Mucosa of descending colon (tissue), 3 donors: ENCODE measurements at regions not wholly inside any gene's neighbourhood (a gene's known extent, or its start where the extent isn't known, plus 50 kb on each side); places are given as distances from the start of the nearest gene placed in this dataset.

Experiments used
- ATAC-seq: fragments of 200-7000 bp; cut with Tn5 transposase; one replicate; pipeline ENCODE4 v1.9.1; 2020; ENCODE audit warnings: mild to moderate bottlenecking, moderate library complexity
- DNase-seq, 3 donors: peaks; one replicate each; pipeline ENCODE4 v3.0.0-alpha.2; 2020
- H3K36me3 ChIP-seq: fragments of 200-600 bp; one replicate; pipeline ENCODE4 v1.8.0; 2021; ENCODE audit warnings: low read depth, mild to moderate bottlenecking
- H3K4me1 ChIP-seq: fragments of 200-600 bp; one replicate; pipeline ENCODE4 v1.8.0; 2021; ENCODE audit warnings: low read depth, mild to moderate bottlenecking
- H3K4me3 ChIP-seq: fragments of 200-600 bp; one replicate; pipeline ENCODE4 v1.8.0; 2021; ENCODE audit warnings: mild to moderate bottlenecking
- H3K9me3 ChIP-seq: fragments of 200-600 bp; one replicate; pipeline ENCODE4 v1.8.0; 2021; ENCODE audit warnings: mild to moderate bottlenecking
- intact Hi-C, 2 donors: fragments of 100-400 bp; cut with DNase I in 1 of 2; cut with micrococcal nuclease in 1 of 2; formaldehyde crosslinking; loops; one replicate each; pipeline versions ENCODE4 v1.11.0 to v1.11.1; 2022; cut with DNase I, micrococcal nuclease
- TF ChIP-seq, protein P1 (sequence below): fragments of 200-600 bp; IDR thresholded peaks from one replicate; pipeline ENCODE4 v1.8.0; 2022; ENCODE audit warnings: antibody characterized with exemption, mild to moderate bottlenecking
- donor health status: DM: no; HTN: no; CAD: no; lungs with moderate emphysema.
- donor health status: DM: no; HTN: no; CAD: no.
- donor health status: DM: no; HTN: yes; CAD: no.

DNA sequence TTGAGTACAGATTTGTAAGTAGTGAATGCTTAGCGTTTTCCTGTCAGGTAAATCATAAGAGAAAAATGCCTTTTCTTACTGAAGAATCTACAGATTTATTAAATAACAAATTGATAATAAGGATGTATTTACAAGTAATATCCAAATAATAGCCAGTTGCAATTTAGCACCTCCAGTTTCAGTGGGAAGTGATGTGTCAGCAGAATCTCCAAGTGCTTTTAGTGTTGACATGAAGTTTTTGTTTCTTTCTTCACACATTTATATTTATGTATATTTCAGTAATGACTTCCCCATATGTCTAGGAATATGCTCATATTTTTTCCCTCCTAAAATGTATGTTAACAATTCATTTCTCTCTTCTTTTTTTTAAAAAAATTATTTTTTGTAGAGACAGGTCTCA is 229.9 kb upstream of the GRIN3A start:
- H3K4me3 ChIP-seq, result no peak overlapping the region
- no peak for DNase-seq
- no peaks in the 10 kb centered on the region for H3K36me3 ChIP-seq
- ATAC-seq, result no peak
- H3K9me3 ChIP-seq, result no peaks in the 10 kb centered on the region
- H3K4me1 ChIP-seq, result no peaks in the 10 kb centered on the region
- TF ChIP-seq, protein P1, sequence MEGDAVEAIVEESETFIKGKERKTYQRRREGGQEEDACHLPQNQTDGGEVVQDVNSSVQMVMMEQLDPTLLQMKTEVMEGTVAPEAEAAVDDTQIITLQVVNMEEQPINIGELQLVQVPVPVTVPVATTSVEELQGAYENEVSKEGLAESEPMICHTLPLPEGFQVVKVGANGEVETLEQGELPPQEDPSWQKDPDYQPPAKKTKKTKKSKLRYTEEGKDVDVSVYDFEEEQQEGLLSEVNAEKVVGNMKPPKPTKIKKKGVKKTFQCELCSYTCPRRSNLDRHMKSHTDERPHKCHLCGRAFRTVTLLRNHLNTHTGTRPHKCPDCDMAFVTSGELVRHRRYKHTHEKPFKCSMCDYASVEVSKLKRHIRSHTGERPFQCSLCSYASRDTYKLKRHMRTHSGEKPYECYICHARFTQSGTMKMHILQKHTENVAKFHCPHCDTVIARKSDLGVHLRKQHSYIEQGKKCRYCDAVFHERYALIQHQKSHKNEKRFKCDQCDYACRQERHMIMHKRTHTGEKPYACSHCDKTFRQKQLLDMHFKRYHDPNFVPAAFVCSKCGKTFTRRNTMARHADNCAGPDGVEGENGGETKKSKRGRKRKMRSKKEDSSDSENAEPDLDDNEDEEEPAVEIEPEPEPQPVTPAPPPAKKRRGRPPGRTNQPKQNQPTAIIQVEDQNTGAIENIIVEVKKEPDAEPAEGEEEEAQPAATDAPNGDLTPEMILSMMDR, result no peak
- intact Hi-C loops, result no loop called here

DNA sequence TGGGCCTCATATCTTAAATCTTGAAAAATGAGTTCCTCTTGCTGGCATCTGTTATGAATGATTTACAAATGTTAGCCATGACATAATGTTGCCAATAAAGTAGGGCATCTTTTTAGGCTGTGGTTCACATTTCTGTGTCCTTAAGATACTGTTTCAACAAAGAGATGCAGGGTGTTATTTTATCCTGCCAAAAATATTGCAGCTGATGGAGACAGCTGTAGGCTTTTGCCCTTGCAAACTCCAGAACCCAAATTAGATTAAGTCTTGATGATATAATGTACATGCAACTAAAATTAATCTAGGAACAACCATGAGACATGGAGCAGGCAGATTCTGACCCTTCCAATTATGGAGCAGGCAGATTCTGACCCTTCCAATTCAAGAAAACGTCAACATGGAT is 228.2 kb upstream of the GRIN3A start:
- no peak for ATAC-seq
- Histone ChIP-seq H3K9me3 (no peaks in the 10 kb centered on the region), H3K36me3 (no peaks in the 10 kb centered on the region), H3K4me3 (no peak overlapping the region), H3K4me1 (no peaks in the 10 kb centered on the region)
- TF ChIP-seq, protein P1, result no peak
- DNase-seq, result no peak
- intact Hi-C loops, result no loop called here

DNA sequence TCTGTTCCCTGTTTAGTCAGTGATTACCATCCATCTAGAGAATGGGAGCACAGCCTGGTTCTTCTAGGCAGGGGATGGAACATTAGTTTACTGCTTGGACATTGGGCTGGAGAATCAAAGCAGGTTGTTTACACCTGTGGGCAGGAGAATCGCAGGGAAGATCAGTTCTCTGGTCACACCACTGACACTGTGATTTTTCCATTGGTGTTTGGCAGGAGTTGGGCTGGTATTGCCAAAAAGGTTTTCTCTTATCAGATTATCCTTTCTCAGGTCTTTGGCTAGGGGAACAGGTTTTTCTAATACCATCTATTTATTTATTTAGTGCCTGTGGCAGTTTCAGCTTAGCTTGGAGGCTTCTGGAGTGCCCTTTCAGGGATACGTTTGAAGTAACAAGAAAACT is 219.3 kb upstream of the GRIN3A start:
- Histone ChIP-seq H3K4me3 (no peak overlapping the region), H3K9me3 (no peaks in the 10 kb centered on the region), H3K36me3 (no peaks in the 10 kb centered on the region), H3K4me1 (no peaks in the 10 kb centered on the region)
- intact Hi-C loops, result no loop called here
- ATAC-seq (no peak), DNase-seq (no peak)
- TF ChIP-seq, protein P1, result no peak

DNA sequence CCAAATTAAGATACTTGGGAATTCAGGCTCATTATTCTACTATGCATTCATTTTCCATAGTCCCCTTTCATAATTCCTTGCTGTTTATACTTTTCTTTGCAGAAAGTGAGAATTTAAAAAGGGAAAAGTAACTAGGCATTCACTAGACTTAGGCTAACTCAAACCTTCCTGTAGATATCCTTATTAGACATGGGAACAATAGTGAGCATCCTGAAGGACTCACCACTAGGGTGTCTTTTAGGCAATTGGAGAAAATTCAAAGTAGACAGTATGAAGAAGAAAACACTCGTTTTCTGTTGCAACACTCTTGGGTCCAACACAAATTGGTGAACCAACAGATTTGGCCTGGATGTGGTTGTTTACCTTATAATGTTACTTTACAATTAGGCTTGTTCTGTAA is 213.2 kb upstream of the GRIN3A start:
- DNase-seq (no peak), ATAC-seq (no peak)
- TF ChIP-seq, protein P1, result no peak
- Histone ChIP-seq H3K36me3 (no peaks in the 10 kb centered on the region), H3K4me3 (no peak overlapping the region), H3K4me1 (no peaks in the 10 kb centered on the region), H3K9me3 (no peaks in the 10 kb centered on the region)
- intact Hi-C loops, result no loop called here

DNA sequence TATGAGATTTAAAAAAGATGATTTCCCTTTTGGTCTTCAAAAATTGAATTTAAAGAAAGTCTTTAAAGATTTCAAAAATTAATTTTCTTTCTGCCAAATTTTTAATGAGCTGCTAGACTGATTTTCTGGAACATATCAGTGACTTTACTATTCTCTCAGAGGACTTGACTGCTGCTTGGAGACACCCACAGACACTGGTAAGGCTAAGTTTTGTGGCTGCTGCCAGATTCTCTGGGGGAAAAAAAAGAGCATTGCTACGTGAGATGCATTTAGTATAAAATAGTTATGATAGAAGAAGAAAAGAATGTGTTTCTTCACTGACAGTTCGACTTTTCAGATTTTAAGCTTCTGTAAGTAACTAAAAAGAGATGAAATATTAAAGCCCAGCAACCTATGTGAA is 193.3 kb upstream of the GRIN3A start:
- no peak for DNase-seq
- Histone ChIP-seq H3K9me3 (no peaks in the 10 kb centered on the region), H3K4me3 (no peak overlapping the region), H3K4me1 (no peaks in the 10 kb centered on the region), H3K36me3 (no peaks in the 10 kb centered on the region)
- TF ChIP-seq, protein P1, result no peak
- intact Hi-C loops, result no loop called here
- no peak for ATAC-seq

DNA sequence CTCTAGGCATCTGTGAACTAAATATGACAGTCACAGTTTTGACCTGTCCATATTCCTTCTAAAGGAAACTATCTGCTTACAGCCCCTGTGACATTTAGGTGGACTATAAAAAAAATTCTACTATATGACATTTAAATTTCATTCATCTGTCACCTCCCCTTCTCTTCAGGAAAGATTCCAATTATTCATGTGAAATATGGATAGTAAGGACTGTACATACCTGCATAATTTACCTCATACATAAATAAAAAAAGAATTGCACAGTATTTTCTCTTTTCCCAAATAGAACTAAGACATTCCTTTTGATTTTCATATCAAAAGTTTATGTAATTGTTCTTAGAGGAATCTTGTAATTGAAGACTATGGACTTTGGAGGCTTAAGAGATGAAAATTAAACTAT is 192.3 kb upstream of the GRIN3A start:
- Histone ChIP-seq H3K9me3 (no peaks in the 10 kb centered on the region), H3K4me3 (no peak overlapping the region), H3K36me3 (no peaks in the 10 kb centered on the region), H3K4me1 (no peaks in the 10 kb centered on the region)
- TF ChIP-seq, protein P1, result no peak
- intact Hi-C loops, result no loop called here
- DNase-seq (no peak), ATAC-seq (no peak)
